ENCODE measurements at regions not wholly inside any gene's neighbourhood (a gene's known extent, or its start where the extent isn't known, plus 50 kb on each side); places are given as distances from the start of the nearest gene placed in this dataset.
A peak's percentile ranks its signal among the peaks of the same experiment; 100 is the strongest.
"Not testable (repeated sequence)": the region's sequence is repeated elsewhere in the genome, so short reads cannot be mapped to it uniquely, and the experiment has no call there.

- DNase-seq (ENCODE audit: low spot score): peak; percentile 85
These were observed 195.2 kb upstream of the STK26 start for GRCh38 chrX:131827935-131828334.

DNA sequence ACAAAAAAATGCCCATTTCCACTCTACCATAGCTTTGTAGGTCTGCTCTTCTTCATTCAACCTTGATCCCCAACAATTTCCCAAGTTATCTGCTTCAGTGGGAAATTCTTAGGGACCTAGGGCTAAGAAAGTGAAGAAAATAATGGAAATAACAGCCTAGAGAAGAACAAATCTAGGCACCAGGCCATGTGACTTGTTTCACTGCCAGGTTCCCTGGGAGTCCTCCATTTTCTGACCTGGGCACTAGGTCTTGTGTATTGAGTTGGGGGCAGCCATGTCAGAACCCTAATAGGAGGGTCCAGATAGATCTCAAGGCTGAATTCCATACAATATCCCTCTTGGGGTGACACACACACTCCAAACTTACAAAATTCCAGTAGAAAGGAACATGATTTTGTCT, 194.6 kb upstream of the STK26 start:
- no peak for DNase-seq (ENCODE audit: low spot score)

GRCh38 chrX:131830400-131831184, 192.5 kb upstream of the STK26 start:
- DNase-seq (ENCODE audit: low spot score): peak; percentile 80

GRCh38 chrX:131831185-131831520, 191.9 kb upstream of the STK26 start:
- no peak for DNase-seq (ENCODE audit: low spot score)

DNA sequence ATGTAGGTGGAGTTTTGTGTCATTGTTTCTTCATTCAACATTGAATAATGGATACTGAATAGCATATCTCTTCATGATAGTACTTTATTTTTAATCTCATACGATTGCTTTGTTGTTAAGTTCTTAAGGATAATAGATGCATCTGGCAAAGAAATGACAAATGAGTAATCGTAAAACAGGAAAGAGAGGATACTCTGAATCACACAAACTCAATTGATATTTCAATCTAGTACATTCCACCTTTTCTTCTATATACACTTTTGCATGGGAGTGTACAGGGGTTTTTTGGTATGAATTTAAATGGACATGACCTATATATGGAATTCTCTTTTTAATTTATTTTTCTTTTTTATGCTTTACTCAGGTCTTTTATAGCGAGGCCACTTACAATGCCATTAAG, 186.9 kb upstream of the STK26 start:
- no peak for DNase-seq (ENCODE audit: low spot score)

DNA sequence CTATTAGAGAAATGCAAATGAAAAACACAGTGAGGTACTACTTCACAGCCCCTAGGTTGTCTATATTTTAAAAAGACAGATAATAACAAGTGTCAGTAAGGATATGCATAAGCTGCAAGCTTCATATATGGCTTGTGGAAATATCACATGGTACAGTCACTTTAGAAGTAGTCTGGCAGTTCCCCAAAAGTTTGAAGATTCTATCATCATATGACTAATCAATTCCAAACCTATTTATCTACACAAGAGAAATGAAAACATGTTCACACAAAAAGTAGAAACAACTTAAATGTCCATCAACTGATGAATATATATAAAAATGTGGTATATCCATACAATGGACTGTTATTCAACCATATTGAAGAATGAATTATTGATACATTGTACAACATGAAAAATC, 185.8 kb upstream of the STK26 start:
- DNase-seq (ENCODE audit: low spot score): no peak

- DNase-seq (ENCODE audit: low spot score): no peak
These were observed 182.2 kb upstream of the STK26 start for GRCh38 chrX:131840799-131841495.

GRCh38 chrX:131841496-131842437, 181.3 kb upstream of the STK26 start:
- peak; percentile 58 for DNase-seq (ENCODE audit: low spot score)

GRCh38 chrX:131843987-131844386, 179.1 kb upstream of the STK26 start:
- DNase-seq (ENCODE audit: low spot score): no peak

- no peak for DNase-seq (ENCODE audit: low spot score)
These were observed 177.9 kb upstream of the STK26 start for GRCh38 chrX:131845201-131845600.

DNA sequence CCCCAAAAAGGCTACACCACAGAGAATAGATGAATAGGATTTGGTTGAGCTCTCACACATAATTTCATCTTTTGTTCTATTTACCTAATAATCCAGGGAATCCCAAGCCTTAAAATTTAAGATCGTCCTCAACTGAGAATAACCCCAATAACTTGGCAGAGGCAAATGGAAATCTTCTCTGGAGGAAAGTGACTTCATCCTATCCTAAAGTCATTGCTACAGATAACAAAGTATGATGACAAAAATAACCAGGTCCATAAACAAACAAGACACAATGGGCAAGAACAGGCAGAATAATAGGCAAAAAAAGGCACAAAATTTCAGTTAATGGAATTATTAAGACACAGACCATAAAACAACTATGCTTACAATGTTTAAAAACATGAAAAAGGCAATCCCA, 177.3 kb upstream of the STK26 start:
- no peak for DNase-seq (ENCODE audit: low spot score)

- not testable (repeated sequence) for DNase-seq (ENCODE audit: low spot score)
These were observed 172.1 kb upstream of the STK26 start for GRCh38 chrX:131850964-131851363.

DNA sequence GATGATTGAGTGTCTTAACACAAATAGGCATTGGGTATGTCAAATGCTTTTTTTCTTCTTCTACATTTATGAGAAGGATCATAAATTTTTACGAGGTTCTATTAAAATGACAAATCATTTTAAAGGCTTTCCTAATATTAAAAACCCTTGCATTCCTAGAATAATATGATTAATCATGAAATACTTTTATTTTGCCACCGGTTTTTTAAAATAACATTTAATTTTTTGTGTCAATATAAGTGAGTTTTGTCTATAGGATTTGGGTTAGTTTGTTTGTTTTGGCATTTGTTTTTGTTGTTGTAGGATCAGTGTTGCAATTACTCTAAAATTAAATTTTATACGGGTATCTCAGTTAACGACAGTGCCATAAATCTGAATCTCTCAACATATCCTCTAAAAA, 169.7 kb upstream of the STK26 start:
- DNase-seq (ENCODE audit: low spot score): no peak

DNA sequence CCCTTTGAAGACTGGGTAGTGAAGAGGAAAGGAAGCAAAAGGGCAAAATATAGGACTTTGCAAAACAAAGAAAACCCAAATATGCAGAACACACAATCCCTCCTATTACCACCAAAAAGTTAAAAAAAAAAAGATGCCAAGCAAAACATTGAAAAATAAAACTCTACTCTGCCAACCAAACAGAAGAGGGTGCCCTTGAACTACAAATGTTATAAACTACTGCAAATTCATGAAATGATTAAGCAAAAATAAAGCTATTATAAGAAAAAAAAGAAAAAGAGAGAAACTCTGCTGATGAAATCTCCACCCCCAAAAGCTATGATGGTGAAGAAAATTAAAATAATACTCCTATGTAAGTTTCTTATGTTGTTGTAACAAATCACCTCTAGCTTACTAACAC, 168.5 kb upstream of the STK26 start:
- no peak for DNase-seq (ENCODE audit: low spot score)

DNA sequence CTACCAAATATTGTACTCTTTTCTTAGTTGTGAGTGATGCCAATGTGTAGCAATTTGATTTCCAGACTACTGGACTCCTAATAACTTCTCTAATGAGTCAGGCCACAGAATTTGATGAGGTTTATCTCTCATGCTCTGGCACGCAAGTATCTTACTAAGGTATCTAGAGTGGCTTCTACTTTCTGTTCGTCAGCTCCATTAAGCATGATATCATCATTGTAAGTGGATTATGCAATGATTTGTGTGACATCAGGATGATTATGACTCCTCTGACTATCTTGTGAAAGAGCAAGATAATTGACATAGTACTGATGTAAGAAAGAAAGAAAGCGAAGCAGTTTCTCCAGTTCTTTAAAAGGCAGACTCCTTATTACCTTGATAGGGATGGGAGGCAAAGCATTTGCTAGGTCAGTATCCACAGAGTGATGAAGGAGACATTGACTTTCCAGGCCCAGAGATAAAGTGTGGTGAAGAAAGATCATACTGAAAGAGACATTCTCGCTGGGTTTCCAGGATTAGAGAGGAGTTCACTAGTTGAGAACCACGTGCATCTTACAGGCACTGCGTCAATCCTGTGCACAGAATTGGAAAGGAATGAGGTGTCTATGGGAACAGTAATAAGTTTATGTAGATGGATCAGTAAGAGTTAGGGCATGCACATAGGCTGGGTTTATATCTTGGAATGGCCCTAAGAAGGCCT, 161.9 kb upstream of the STK26 start:
- DNase-seq (ENCODE audit: low spot score): no peak

- no peak for DNase-seq (ENCODE audit: low spot score)
These were observed 160.8 kb upstream of the STK26 start for GRCh38 chrX:131862321-131862720.

- no peak for DNase-seq (ENCODE audit: low spot score)
These were observed 153.9 kb upstream of the STK26 start for GRCh38 chrX:131869182-131869581.

DNA sequence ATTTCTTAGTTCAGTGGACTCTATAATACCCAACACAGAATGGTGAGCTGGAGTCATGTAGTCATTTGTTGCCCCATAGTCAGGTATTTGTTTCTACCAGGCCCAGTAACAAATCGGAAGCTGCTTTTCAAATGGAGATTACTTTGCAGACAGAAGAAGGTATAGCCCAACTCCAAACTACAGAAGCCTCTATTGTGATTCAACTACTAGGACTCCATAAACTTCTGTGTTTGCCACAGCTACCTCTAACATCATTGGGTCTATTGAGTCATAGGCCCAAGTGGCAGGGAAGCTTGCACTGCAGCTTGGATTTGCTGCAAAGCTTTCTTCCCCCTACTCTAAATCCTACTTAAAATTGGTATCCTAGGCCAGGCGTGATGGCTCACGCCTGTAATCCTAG, 148.8 kb upstream of the STK26 start:
- no peak for DNase-seq (ENCODE audit: low spot score)

GRCh38 chrX:131875827-131876226, 147.3 kb upstream of the STK26 start:
- DNase-seq (ENCODE audit: low spot score): not testable (repeated sequence)

DNA sequence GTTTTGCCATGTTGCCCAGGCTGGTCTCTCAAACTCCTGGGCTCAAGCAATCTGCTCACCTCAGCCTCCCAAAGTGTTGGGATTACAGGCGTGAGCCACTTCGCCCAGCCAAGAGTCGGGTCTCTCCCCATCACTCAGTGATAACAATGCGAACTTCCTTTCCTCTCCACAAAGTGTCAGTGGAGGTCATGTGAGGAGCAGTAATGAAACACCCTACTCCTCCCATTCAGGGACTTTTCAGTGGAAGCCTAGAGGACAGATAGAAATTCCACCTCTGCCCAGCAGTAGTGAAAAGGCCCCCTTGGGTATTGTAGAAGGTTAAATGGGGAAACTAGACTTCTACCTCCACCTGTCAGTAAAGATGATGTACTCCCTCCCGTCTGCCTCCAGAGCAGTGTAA, 141.9 kb upstream of the STK26 start:
- DNase-seq (ENCODE audit: low spot score): no peak

GRCh38 chrX:131885042-131885441, 138.1 kb upstream of the STK26 start:
- not testable (repeated sequence) for DNase-seq (ENCODE audit: low spot score)

GRCh38 chrX:131893857-131894256, 129.2 kb upstream of the STK26 start:
- not testable (repeated sequence) for DNase-seq (ENCODE audit: low spot score)
